Tibial nerve (tissue), 4 donors: ENCODE measurements at regions not wholly inside any gene's neighbourhood (a gene's known extent, or its start where the extent isn't known, plus 50 kb on each side); places are given as distances from the start of the nearest gene placed in this dataset.

ENCODE experiments used
- DNase-seq, 2 donors: peaks; one replicate each; pipeline ENCODE4 v3.0.0-alpha.2; 2019; ENCODE audit warnings: low spot score in 2 of 2
- H3K27ac ChIP-seq, 4 donors: fragments of 200-600 bp; sonication (generic) in 3 of 4; one replicate each; pipeline ENCODE4 v1.5.1; 2017 to 2019; ENCODE audit warnings: mild to moderate bottlenecking in 1 of 4
- H3K27me3 ChIP-seq, 2 donors: fragments of 200-600 bp; sonication (generic) in 1 of 2; one replicate each; pipeline versions ENCODE4 v1.5.1 to v1.6.0; 2017 to 2019
- H3K36me3 ChIP-seq, 3 donors: fragments of 200-600 bp; sonication (generic); one replicate each; pipeline ENCODE4 v1.5.1; 2018 to 2019
- H3K4me1 ChIP-seq, 4 donors: fragments of 200-600 bp; sonication (generic) in 3 of 4; one replicate each; pipeline ENCODE4 v1.5.1; 2017 to 2019
- H3K4me3 ChIP-seq, 4 donors: fragments of 200-600 bp; sonication (generic) in 3 of 4; one replicate each; pipeline ENCODE4 v1.5.1; 2017 to 2019; ENCODE audit warnings: mild to moderate bottlenecking in 1 of 4, moderate library complexity in 1 of 4
- H3K9me3 ChIP-seq, 4 donors: fragments of 200-600 bp; sonication (generic) in 3 of 4; one replicate each; pipeline ENCODE4 v1.5.1; 2017 to 2019
- EP300 ChIP-seq, 2 donors: sonication (generic); formaldehyde crosslinking; IDR thresholded peaks; one replicate each; pipeline ENCODE4 v1.6.1; 2017; ENCODE audit warnings: antibody characterized with exemption in 2 of 2, mild to moderate bottlenecking in 1 of 2
- POLR2A ChIP-seq, 2 donors: fragments of 450-650 bp; IDR thresholded peaks; one replicate each; pipeline ENCODE4 v1.6.1; 2017; ENCODE audit warnings: antibody characterized with exemption in 2 of 2, mild to moderate bottlenecking in 2 of 2, moderate library complexity in 2 of 2
- WGBS, 2 donors: methylation state at CpG; one replicate each; pipeline ENCODE4 v1.1.5; 2018; 5-methylcytosine and 5-hydroxymethylcytosine counted together
- TF ChIP-seq, protein P1 (sequence below), 5 experiments: fragments of 200-600 bp in 3 of 5; fragments of 450-650 bp in 2 of 5; sonication (generic) in 3 of 5; IDR thresholded peaks; one replicate each; pipeline ENCODE4 v1.5.1; 2016 to 2019; ENCODE audit warnings: antibody characterized with exemption in 5 of 5, mild to moderate bottlenecking in 3 of 5, moderate library complexity in 2 of 5

DNA sequence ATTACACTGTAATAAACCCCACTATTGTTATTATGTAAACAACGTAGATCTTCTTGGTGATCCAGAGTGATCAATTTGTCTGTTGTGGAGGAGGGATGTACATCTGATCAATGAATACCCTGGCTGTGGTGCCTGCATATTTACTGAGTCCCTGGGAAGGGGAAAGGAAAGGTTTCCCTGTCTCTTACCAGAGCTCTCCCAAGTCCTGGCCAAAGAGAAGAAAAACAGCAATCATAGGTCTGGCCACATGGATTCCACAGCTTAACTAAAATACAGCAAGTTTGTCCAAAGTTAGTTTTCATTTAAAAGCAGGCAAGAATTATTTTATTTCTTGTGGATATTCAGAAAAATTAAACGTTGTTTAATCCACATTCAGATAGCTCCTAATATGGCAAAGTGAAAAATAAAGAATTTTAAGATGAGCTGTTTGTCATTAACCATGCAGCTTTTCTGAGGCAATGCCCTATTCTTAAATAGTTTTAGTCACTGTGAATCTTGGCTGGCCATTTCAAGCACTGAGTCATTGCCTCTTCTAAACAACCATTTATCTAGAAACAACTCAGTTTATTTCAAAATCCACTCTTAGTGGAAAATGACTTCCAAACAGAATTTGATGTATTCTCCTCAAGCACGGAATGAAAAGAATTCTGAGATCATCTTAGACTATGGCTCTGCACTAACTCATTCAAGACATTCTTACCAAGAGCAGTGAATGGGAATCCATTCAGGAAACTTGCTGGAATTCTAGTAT lies 1004.4 kb upstream of the CDH2 start:
- peaks cover 0 to 12% (median 0%) of the 10 kb centered on the region in 4 donors for H3K4me1 ChIP-seq
- H3K27ac ChIP-seq = peak overlapping the region in 2 of 4 donors; percentile 20 to 42
- no peaks in the 10 kb centered on the region for H3K27me3 ChIP-seq
- H3K4me3 ChIP-seq = no peak overlapping the region
- H3K9me3 ChIP-seq = no peaks in the 10 kb centered on the region
- DNase-seq = peak in 1 of 2 donors; percentile 19
- no peaks in the 10 kb centered on the region for H3K36me3 ChIP-seq
- WGBS, 2 donors = 26 to 31% methylated on average over 3 of the region's 3 CpGs
- TF ChIP-seq, protein P1, sequence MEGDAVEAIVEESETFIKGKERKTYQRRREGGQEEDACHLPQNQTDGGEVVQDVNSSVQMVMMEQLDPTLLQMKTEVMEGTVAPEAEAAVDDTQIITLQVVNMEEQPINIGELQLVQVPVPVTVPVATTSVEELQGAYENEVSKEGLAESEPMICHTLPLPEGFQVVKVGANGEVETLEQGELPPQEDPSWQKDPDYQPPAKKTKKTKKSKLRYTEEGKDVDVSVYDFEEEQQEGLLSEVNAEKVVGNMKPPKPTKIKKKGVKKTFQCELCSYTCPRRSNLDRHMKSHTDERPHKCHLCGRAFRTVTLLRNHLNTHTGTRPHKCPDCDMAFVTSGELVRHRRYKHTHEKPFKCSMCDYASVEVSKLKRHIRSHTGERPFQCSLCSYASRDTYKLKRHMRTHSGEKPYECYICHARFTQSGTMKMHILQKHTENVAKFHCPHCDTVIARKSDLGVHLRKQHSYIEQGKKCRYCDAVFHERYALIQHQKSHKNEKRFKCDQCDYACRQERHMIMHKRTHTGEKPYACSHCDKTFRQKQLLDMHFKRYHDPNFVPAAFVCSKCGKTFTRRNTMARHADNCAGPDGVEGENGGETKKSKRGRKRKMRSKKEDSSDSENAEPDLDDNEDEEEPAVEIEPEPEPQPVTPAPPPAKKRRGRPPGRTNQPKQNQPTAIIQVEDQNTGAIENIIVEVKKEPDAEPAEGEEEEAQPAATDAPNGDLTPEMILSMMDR (IDR thresholded peaks at IDR 0.05) = no peak
- no peak for TF ChIP-seq POLR2A (IDR thresholded peaks at IDR 0.05)

DNA sequence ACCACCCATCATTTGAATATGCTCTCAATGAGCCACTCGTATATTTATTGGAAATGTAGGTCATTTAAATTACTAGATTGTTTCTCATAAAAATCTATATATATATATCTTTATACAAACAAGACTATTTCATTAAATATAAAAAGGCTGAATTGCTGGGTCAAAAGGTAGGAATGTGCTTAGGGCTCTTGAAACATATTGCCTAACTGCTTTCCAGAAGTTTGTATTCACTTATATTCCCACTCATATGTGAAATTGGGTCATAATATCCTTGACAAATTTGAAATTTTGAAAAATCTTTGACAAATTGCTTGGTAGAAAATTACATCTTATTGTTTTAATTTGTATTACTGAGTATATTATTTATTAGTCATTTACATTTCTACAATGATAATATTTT lies 999.8 kb upstream of the CDH2 start:
- DNase-seq = no peak
- H3K9me3 ChIP-seq = no peaks in the 10 kb centered on the region
- H3K4me3 ChIP-seq = no peak overlapping the region
- H3K27ac ChIP-seq = no peak overlapping the region
- TF ChIP-seq POLR2A (IDR thresholded peaks at IDR 0.05) = no peak
- TF ChIP-seq, protein P1 (IDR thresholded peaks at IDR 0.05) = no peak
- no peak for TF ChIP-seq EP300 (IDR thresholded peaks at IDR 0.05)
- no peaks in the 10 kb centered on the region for H3K36me3 ChIP-seq
- H3K4me1 ChIP-seq = peaks cover 0 to 9% (median 0%) of the 10 kb centered on the region in 4 donors
- 86 to 90% methylated on average over 1 of the region's 1 CpG for WGBS, 2 donors
- H3K27me3 ChIP-seq = no peaks in the 10 kb centered on the region

DNA sequence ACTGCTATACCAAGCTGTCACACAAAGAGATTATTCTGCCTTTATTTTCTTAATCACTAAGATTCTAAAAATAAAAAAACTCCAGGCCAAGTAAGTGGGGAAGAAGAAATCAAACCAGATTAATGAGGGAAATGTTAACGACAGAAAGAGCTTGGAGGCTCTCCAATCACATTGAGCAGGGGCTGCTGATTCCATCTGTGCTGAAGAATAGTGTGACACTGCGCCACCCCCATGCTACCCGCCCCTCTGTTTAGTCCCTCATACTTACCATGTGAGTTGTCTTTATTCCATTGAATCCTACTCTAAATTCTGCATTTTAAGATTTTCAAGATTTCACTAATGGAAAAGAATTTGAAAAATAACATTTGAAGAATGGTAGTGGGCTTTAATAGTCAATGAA lies 998.0 kb upstream of the CDH2 start:
- Histone ChIP-seq H3K9me3 (no peaks in the 10 kb centered on the region), H3K36me3 (no peaks in the 10 kb centered on the region), H3K4me1 (no peaks in the 10 kb centered on the region), H3K27me3 (no peaks in the 10 kb centered on the region), H3K4me3 (no peak overlapping the region), H3K27ac (no peak overlapping the region)
- TF ChIP-seq, protein P1 (IDR thresholded peaks at IDR 0.05) = no peak
- TF ChIP-seq POLR2A (IDR thresholded peaks at IDR 0.05) = no peak
- TF ChIP-seq EP300 (IDR thresholded peaks at IDR 0.05) = no peak
- DNase-seq = no peak
- 37 to 40% methylated on average over 3 of the region's 3 CpGs for WGBS, 2 donors

DNA sequence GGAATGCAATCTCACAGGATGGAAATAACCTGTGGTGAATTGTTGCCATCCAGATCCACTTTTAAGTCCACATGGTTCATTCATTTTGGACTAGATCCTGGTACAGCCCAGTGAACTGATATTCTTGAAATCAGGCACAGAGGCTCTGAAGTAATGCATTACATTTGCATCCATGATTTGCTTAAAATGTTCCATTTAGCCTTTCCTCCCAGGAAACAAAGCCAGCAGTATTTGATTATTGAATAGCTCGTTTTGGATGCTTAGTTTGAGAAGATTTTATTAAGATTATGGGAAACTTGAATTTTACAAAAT lies 995.8 kb upstream of the CDH2 start:
- WGBS, 2 donors = 22 to 28% methylated on average over 1 of the region's 1 CpG
- Histone ChIP-seq H3K9me3 (no peaks in the 10 kb centered on the region), H3K36me3 (no peaks in the 10 kb centered on the region), H3K4me3 (no peak overlapping the region), H3K27me3 (no peaks in the 10 kb centered on the region), H3K27ac (no peak overlapping the region), H3K4me1 (no peaks in the 10 kb centered on the region)
- DNase-seq = no peak
- TF ChIP-seq EP300 (IDR thresholded peaks at IDR 0.05) = no peak
- TF ChIP-seq, protein P1 (IDR thresholded peaks at IDR 0.05) = no peak
- TF ChIP-seq POLR2A (IDR thresholded peaks at IDR 0.05) = no peak

DNA sequence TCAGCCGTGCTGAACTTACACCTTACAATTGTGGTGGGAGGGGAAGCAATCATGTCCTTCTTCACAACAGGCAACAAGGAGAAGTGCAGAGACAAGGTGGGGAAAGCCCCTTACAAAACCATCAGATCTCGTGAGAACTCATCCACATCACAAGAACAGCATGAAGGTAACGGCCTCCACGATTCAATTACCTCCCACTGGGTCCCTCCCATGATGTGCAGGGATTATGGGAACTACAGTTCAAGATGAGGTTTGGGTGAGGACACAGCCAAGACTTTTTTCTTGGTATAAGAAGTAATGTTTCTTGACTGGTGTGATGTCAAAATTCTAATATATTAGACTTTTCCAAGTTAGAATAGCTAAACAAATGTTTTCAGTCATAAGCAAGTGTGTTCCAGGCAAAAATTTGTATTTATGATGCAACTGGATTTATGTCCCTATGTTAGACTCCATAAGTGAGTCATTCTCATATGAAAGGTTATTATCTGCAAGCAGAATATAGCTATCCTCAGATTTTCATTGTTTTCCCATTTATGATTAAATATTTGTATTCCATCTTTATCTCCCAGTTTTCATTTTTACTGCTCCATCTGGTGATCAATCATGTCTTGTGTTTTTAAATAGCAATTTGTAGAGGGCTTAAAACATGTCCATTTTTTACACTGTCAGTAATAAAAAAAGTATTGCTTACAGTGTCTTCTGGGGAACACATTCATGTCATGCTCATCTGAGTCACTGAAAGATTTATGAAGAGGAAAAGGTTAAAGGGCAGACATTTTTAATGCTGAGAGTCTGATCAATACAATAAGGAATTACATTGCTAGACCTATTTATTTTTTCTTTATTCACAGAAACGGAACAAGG lies 995.2 kb upstream of the CDH2 start:
- Histone ChIP-seq H3K9me3 (no peaks in the 10 kb centered on the region), H3K36me3 (no peaks in the 10 kb centered on the region), H3K4me3 (no peak overlapping the region), H3K4me1 (no peaks in the 10 kb centered on the region), H3K27ac (no peak overlapping the region), H3K27me3 (no peaks in the 10 kb centered on the region)
- DNase-seq = no peak
- 60 to 71% methylated on average over 5 of the region's 5 CpGs for WGBS, 2 donors
- no peak for TF ChIP-seq EP300 (IDR thresholded peaks at IDR 0.05)
- TF ChIP-seq, protein P1 (IDR thresholded peaks at IDR 0.05) = no peak
- TF ChIP-seq POLR2A (IDR thresholded peaks at IDR 0.05) = no peak
